NCI-H146 treated with DMSO at 0.1 percent for 48 hours (cell line): ENCODE measurements at regions not wholly inside any gene's neighbourhood (a gene's known extent, or its start where the extent isn't known, plus 50 kb on each side); places are given as distances from the start of the nearest gene placed in this dataset.
A peak's percentile ranks its signal among the peaks of the same experiment; 100 is the strongest.

ENCODE experiments used
- DNase-seq: peaks from one replicate; lab custom pipeline; 2025; ENCODE audit not compliant: unreplicated experiment; lab: John Stamatoyannopoulos, UW

DNA sequence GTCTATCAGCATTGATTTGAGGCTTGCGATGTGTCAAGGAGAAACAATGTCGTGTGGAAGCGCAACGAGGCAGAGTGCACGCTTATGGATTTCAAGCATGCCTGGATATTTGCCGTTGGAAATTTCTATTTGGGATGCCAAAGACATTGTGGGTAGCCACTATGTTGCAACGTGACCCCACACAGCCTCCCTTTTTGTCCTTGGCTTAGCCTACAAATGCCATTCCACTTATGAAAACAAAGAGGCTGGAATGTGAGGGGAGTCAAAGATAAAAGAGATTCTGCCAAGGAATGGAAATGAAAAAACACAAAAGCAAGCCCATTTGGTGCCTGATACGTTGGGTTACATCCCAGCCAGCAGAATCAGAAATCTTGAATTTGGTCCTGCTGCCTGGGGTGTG is 721.2 kb downstream of the GALR1 start:
- no peak for DNase-seq

- DNase-seq: no peak
These were observed 724.1 kb downstream of the GALR1 start for GRCh38 chr18:77973745-77974144.

DNA sequence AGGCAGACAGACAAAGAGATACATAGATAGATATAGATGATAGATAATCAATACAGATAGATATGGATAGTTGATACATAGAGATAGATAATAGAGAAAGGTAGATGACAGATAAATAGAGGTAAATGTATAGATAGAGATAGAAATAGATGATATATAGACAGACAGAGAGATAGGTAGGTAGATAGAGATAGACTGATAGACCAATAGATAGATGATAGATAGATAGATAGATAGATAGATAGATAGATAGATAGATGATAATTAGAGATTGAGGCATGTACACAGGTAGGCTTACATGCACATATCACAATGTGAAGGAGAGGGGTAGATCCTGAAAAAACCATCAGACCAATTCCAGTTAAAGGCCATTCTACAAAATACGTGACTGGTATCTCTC is 724.7 kb downstream of the GALR1 start:
- DNase-seq: no peak

DNA sequence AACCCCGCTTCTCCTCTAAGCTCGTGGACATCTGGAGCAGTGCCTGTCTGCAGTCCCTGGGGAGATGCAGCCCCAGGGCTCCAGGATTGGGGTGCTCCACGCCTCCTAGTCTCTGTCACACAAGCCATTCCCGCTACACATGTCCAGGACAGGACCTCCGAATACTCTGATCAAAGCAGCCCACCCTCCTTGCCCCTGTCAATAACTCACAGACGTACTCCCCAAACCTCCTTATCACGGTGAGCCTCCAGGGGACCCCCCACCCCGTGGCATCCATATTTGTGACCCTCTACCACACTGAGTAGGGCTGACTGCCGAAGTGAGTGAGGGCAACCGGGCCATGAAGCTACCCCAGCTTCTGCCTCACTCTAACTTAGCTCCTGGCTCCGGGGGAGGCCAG is 727.7 kb downstream of the GALR1 start:
- DNase-seq: no peak

- no peak for DNase-seq
These were observed 730.6 kb downstream of the GALR1 start for GRCh38 chr18:77980275-77980674.

GRCh38 chr18:77981874-77982273 is 732.2 kb downstream of the GALR1 start:
- no peak for DNase-seq

DNA sequence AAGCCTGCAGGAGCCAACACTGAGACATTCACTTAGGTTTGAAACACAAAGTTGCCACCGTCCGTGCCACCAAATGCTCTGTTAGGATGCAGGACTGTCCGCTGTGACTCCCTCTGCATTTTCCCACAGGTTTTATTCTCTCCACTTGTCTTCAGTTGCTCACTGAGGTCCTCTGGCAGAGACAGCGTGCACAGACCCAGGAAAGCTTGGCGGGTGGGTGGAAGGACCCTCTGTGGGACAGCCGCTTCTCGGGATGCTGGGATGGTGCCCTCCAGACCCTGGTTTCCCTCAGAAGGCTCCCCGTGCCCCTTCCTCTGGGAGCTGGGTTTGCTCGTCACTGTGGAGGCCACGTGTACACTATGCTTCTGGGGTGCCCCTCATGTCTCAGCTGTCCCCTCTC is 733.6 kb downstream of the GALR1 start:
- no peak for DNase-seq

- DNase-seq: no peak
These were observed 734.5 kb downstream of the GALR1 start for GRCh38 chr18:77984178-77984577.

DNA sequence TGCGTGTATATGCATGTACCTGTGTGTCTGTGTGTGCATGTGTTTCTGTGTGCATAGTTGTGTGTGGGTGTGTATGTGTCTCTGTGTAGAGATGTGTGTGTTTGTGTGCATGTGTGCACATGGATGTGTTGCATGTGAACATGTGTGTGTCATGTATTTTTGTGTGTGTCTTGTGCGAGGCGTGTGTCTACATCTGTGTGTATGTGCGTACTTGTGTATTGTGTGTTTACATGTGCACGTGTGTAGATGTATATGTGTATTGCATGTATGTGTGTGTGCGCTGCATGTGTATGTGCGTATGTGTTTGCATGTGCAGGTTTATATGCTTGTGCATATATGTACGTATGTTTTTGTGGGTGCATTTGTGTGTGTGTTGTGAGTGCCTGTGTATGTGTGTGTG is 735.2 kb downstream of the GALR1 start:
- no peak for DNase-seq

- DNase-seq: peak; percentile 42
These were observed 736.1 kb downstream of the GALR1 start for GRCh38 chr18:77985526-77986281.

GRCh38 chr18:77990131-77990530 is 740.5 kb downstream of the GALR1 start:
- no peak for DNase-seq

GRCh38 chr18:77990901-77991300 is 741.3 kb downstream of the GALR1 start:
- no peak for DNase-seq

- DNase-seq: no peak
These were observed 742.4 kb downstream of the GALR1 start for GRCh38 chr18:77992057-77992456.

DNA sequence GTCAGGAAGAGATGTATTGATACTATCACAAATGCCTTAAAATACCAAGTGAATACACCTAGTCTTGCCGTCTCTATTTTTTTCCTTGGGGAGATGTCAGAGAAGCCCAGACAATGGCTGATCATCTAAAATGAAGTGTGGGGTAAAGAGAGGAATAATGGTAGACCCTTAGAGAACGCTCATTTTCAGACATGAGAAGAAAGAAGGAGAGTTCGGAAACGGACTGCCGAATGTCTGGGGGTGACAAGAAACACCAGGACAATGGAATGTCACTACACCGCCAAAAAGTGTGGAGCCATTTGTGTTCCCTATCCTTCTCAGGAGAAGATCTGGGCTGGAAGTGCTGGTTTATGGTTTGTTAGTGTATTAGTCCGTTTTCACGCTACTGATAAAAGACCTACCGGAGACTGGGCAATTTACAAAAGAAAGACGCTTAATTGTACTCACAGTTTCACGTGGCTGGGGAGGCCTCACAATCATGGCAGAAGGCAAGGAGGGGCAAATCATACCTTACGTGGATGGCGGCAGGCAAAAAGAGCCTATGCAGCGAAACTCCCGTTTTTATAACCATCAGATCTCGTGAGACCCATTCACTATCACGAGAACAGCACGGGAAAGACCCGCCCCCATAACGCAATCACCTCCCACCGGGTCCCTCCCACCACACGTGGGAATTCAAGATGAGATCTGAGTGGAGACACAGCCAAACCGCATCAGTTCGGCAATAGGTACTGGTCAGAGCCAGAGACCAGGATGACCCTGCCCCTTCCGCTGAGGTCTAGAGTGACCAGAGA is 743.7 kb downstream of the GALR1 start:
- DNase-seq: no peak

DNA sequence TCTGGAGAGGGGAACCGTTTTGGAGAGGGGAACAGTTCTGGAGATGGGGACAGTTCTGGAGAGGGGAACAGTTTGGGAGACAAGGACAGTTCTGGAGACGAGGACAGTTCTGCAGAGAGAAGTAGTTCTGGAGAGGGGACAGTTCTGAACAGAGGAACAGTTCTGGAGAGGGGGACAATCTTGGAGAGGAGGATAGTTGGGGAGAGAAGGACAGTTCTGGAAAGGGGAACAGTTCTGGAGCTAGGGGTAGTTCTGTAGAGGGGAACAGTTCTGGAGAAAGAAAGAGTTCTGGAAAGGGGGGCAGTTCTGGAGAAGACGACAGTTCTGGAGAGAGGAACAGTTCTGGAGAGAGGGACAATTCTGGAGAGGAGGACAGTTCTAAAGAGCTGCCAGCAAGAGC is 745.9 kb downstream of the GALR1 start:
- DNase-seq: no peak

DNA sequence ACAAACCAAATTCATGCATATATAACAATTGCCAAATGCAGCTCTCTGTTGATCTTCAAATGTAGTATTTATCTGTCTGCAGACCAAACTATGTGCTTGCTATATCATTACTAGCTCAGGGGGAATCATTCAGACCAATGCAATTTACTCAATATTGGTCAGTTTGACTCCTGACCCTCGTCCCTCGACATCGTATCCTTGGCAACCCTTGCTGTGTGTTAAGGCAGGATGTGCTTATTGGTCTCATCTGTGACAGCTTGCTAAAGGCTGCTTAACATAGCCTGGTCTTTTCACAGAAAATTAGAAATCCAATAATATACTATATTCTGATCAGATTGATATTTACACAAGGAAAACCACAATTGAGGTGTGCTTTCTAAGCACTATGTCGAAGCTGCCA is 747.1 kb downstream of the GALR1 start:
- peak; percentile 35 for DNase-seq

- no peak for DNase-seq
These were observed 752.2 kb downstream of the GALR1 start for GRCh38 chr18:78001811-78002210.

DNA sequence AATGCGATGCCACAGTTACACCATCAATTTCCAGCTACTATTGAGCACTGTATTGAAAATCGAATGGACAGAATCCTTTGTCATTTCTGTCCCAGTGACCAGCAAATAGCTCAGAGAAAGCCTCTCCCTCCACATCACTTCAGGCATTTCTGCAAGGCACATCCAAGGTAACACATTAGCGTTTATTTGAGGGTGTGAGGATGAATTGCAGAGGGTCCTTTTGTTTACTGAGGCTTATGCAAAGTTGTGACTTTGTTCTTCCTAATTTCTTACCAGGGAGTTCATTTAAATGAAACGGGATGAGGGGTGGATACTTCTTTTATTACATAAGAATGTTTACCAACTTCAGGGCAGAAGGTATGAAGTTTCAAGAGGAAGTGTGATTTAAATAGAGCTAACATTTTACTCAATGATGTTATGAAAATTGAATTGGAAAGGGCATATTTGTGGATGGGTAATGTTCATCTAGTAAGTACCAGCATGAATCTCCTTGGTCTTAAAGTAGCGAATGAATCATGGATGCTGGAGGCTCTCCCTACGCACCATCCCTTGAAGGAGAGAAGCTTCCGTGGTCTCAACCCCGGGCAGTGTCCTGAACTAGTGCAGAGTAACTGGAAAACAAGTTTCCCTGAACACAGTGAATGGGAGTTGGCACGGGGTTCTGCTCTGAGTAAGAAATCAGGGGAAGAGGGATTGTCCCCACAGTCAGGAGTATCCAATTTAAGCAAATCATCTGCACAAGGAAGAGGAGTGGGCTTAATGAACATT is 756.5 kb downstream of the GALR1 start:
- DNase-seq: no peak

DNA sequence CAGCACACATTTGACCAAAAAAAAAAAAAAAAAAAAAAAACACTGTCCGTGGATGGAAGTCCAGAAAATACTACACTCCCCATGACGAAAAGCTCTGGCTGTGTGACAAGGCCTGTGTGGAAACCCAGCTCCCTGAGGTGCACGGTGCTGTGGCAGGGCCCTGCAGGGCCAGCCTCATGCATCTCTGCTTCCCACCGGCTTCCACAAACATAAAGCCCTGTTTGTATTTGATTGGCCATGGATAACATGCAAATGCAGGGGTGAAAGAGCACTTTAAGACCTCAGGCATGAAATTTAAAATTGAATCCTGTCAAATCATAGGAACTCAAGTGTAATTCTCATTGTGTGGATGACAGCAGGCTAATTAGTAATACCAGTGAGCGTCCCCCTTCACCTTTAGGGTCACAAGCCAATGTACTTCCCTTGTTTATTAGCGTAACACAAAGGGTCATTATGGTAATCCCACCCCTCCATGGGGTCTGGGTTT is 757.2 kb downstream of the GALR1 start:
- DNase-seq: no peak

- no peak for DNase-seq
These were observed 760.7 kb downstream of the GALR1 start for GRCh38 chr18:78010363-78010762.

- no peak for DNase-seq
These were observed 768.2 kb downstream of the GALR1 start for GRCh38 chr18:78017869-78018268.

GRCh38 chr18:78021196-78021595 is 771.5 kb downstream of the GALR1 start:
- DNase-seq: peak; percentile 41
